SK-N-SH (cell line): ENCODE measurements at regions not wholly inside any gene's neighbourhood (a gene's known extent, or its start where the extent isn't known, plus 50 kb on each side); places are given as distances from the start of the nearest gene placed in this dataset.
"Not testable (repeated sequence)": the region's sequence is repeated elsewhere in the genome, so short reads cannot be mapped to it uniquely, and the experiment has no call there.

Source experiments
- CHD2 ChIP-seq: fragments of 150-350 bp; IDR thresholded peaks from 2 replicates; pipeline ENCODE4 v1.6.1; 2018; ENCODE audit warnings: low read length; ENCODE audit not compliant: partially characterized antibody
- POLR2AphosphoS5 ChIP-seq: IDR thresholded peaks from 2 replicates; pipeline ENCODE4 v1.6.1; 2012; ENCODE audit warnings: low read depth, low read length
- SIN3A ChIP-seq: IDR thresholded peaks from 2 replicates; pipeline ENCODE4 v1.6.1; 2012; ENCODE audit warnings: low read depth, mild to moderate bottlenecking, low read length, moderate library complexity, borderline replicate concordance
- TAF1 ChIP-seq: IDR thresholded peaks from 2 replicates; pipeline ENCODE4 v1.6.1; 2012; ENCODE audit warnings: low read depth, mild to moderate bottlenecking, low read length, moderate library complexity, borderline replicate concordance
- TF ChIP-seq, protein P1 (sequence below): IDR thresholded peaks from 2 replicates; pipeline ENCODE4 v1.4.0; 2012; ENCODE audit warnings: low read depth, borderline replicate concordance
- TF ChIP-seq, protein P2 (sequence below): IDR thresholded peaks from 2 replicates; pipeline ENCODE4 v1.6.1; 2012; ENCODE audit warnings: mild to moderate bottlenecking, low read depth, low read length, moderate library complexity
- TF ChIP-seq, protein P3 (sequence below): fragments of 200-600 bp; sonication (generic); IDR thresholded peaks from 2 replicates; pipeline ENCODE4 v1.6.1; 2017; ENCODE audit warnings: antibody characterized with exemption, mild to moderate bottlenecking, moderate library complexity

DNA sequence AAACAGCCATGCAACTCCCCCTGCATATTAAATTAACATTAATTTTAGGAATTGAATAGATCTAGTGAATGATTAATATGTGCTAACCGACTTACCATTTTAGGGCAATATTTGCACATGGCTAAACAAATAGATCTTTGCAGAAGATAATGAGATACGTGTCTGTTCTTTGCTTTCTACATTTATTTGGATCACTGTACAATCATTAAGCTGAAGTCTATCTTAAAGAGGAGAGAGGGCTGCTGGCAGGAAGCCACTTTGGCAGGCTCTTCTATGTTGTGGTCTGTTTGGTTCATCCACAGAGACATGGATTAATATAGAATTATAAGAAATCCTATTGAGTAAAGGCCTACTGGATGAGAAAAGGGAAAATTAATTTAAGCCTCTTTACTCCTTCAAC lies 318.5 kb downstream of the ANKRD30B start:
- TF ChIP-seq, protein P1, sequence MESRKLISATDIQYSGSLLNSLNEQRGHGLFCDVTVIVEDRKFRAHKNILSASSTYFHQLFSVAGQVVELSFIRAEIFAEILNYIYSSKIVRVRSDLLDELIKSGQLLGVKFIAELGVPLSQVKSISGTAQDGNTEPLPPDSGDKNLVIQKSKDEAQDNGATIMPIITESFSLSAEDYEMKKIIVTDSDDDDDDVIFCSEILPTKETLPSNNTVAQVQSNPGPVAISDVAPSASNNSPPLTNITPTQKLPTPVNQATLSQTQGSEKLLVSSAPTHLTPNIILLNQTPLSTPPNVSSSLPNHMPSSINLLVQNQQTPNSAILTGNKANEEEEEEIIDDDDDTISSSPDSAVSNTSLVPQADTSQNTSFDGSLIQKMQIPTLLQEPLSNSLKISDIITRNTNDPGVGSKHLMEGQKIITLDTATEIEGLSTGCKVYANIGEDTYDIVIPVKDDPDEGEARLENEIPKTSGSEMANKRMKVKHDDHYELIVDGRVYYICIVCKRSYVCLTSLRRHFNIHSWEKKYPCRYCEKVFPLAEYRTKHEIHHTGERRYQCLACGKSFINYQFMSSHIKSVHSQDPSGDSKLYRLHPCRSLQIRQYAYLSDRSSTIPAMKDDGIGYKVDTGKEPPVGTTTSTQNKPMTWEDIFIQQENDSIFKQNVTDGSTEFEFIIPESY: not testable (repeated sequence)
- not testable (repeated sequence) for TF ChIP-seq CHD2, SIN3A, POLR2AphosphoS5, TAF1
- TF ChIP-seq, protein P2, sequence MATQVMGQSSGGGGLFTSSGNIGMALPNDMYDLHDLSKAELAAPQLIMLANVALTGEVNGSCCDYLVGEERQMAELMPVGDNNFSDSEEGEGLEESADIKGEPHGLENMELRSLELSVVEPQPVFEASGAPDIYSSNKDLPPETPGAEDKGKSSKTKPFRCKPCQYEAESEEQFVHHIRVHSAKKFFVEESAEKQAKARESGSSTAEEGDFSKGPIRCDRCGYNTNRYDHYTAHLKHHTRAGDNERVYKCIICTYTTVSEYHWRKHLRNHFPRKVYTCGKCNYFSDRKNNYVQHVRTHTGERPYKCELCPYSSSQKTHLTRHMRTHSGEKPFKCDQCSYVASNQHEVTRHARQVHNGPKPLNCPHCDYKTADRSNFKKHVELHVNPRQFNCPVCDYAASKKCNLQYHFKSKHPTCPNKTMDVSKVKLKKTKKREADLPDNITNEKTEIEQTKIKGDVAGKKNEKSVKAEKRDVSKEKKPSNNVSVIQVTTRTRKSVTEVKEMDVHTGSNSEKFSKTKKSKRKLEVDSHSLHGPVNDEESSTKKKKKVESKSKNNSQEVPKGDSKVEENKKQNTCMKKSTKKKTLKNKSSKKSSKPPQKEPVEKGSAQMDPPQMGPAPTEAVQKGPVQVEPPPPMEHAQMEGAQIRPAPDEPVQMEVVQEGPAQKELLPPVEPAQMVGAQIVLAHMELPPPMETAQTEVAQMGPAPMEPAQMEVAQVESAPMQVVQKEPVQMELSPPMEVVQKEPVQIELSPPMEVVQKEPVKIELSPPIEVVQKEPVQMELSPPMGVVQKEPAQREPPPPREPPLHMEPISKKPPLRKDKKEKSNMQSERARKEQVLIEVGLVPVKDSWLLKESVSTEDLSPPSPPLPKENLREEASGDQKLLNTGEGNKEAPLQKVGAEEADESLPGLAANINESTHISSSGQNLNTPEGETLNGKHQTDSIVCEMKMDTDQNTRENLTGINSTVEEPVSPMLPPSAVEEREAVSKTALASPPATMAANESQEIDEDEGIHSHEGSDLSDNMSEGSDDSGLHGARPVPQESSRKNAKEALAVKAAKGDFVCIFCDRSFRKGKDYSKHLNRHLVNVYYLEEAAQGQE: not testable (repeated sequence)
- TF ChIP-seq, protein P3, sequence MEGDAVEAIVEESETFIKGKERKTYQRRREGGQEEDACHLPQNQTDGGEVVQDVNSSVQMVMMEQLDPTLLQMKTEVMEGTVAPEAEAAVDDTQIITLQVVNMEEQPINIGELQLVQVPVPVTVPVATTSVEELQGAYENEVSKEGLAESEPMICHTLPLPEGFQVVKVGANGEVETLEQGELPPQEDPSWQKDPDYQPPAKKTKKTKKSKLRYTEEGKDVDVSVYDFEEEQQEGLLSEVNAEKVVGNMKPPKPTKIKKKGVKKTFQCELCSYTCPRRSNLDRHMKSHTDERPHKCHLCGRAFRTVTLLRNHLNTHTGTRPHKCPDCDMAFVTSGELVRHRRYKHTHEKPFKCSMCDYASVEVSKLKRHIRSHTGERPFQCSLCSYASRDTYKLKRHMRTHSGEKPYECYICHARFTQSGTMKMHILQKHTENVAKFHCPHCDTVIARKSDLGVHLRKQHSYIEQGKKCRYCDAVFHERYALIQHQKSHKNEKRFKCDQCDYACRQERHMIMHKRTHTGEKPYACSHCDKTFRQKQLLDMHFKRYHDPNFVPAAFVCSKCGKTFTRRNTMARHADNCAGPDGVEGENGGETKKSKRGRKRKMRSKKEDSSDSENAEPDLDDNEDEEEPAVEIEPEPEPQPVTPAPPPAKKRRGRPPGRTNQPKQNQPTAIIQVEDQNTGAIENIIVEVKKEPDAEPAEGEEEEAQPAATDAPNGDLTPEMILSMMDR: not testable (repeated sequence)
